B cell (primary cell): ENCODE measurements at regions not wholly inside any gene's neighbourhood (a gene's known extent, or its start where the extent isn't known, plus 50 kb on each side); places are given as distances from the start of the nearest gene placed in this dataset.

Experiments used
- ATAC-seq: fragments of 200-7000 bp; cut with Tn5 transposase; one replicate; pipeline ENCODE4 v1.10.0; 2021; ENCODE audit warnings: low read depth, mild to moderate bottlenecking, moderate number of reproducible peaks, moderate library complexity
- CTCF ChIA-PET: fragments of 350-600 bp; sonication (Branson Sonifier 250); formaldehyde crosslinking; loops from one replicate; lab custom pipeline; 2021; ENCODE audit warnings: antibody characterized with exemption, inconsistent platforms; lab: Charles Lee
- POLR2A ChIA-PET: fragments of 350-600 bp; sonication (Branson Sonifier 250); formaldehyde crosslinking; loops from one replicate; lab custom pipeline; 2021; ENCODE audit warnings: antibody characterized with exemption; lab: Charles Lee
- DNase-seq: peaks from one replicate; pipeline ENCODE4 v3.0.0; 2013
- H2AFZ ChIP-seq: 2 replicates; pipeline ENCODE4 v1.6.1; 2012; ENCODE audit warnings: mild to moderate bottlenecking, low read depth, low read length; ENCODE audit not compliant: insufficient read depth, poor library complexity, severe bottlenecking
- H3K27ac ChIP-seq, 2 donors: 1 replicate in 1 of 2; 2 replicates in 1 of 2; pipeline ENCODE4 v1.5.1; 2012 to 2013; ENCODE audit warnings: low read length in 2 of 2, mild to moderate bottlenecking in 2 of 2, moderate library complexity in 1 of 2
- H3K27me3 ChIP-seq, 4 experiments: fragments of 200-600 bp in 1 of 4; sonication (generic) in 1 of 4; replicated peaks in 1 of 4; 1 replicate in 2 of 4; 2 replicates in 2 of 4; pipeline versions ENCODE4 v1.6.1 to v1.7.0; 2013 to 2016; ENCODE audit warnings: low read length in 3 of 4, mild to moderate bottlenecking in 2 of 4, mixed read lengths in 1 of 4, moderate library complexity in 1 of 4; ENCODE audit not compliant: insufficient read depth in 4 of 4, control insufficient read depth in 3 of 4; ENCODE audit errors: control extremely low read depth in 1 of 4
- H3K36me3 ChIP-seq, 2 experiments: replicated peaks in 1 of 2; 1 replicate in 1 of 2; 2 replicates in 1 of 2; pipeline versions ENCODE4 v1.6.1 to v1.7.1; 2013; ENCODE audit warnings: low read length in 1 of 2; ENCODE audit not compliant: insufficient read depth in 2 of 2, control insufficient read depth in 1 of 2; ENCODE audit errors: control extremely low read depth in 1 of 2, extremely low read depth in 1 of 2
- H3K4me1 ChIP-seq, 2 donors: fragments of 200-600 bp in 1 of 2; sonication (generic) in 1 of 2; 1 replicate in 1 of 2; 2 replicates in 1 of 2; pipeline versions ENCODE4 v1.5.1 to v1.6.1; 2013 to 2017; ENCODE audit warnings: low read length in 2 of 2; ENCODE audit not compliant: control insufficient read depth in 2 of 2, insufficient read depth in 2 of 2
- H3K4me2 ChIP-seq: replicated peaks from 2 replicates; pipeline ENCODE3; 2012; ENCODE audit warnings: mild to moderate bottlenecking, low read depth, low read length; ENCODE audit not compliant: poor library complexity, severe bottlenecking
- H3K4me3 ChIP-seq, 5 experiments: fragments of 200-600 bp in 1 of 5; sonication (generic) in 1 of 5; 1 replicate in 3 of 5; 2 replicates in 2 of 5; pipeline versions ENCODE4 v1.5.1 to v1.7.0; 2011 to 2016; ENCODE audit warnings: low read length in 4 of 5, mild to moderate bottlenecking in 4 of 5, low read depth in 2 of 5, control low read depth in 1 of 5, moderate library complexity in 1 of 5; ENCODE audit not compliant: insufficient read depth in 1 of 5; ENCODE audit errors: control extremely low read depth in 1 of 5, extremely low read depth in 1 of 5
- H3K79me2 ChIP-seq: fragments of 200-600 bp; sonication (generic); one replicate; pipeline ENCODE4 v1.6.0; 2016; ENCODE audit warnings: low read length; ENCODE audit not compliant: control insufficient read depth, insufficient read depth
- H3K9ac ChIP-seq: fragments of 200-600 bp; sonication (generic); 2 replicates; pipeline ENCODE4 v1.6.1; 2017; ENCODE audit warnings: mild to moderate bottlenecking, low read length, moderate library complexity
- H3K9me3 ChIP-seq, 3 donors: one replicate each; pipeline versions ENCODE4 v1.6.1 to v1.7.1; 2013; ENCODE audit warnings: low read length in 2 of 3; ENCODE audit not compliant: control insufficient read depth in 2 of 3, insufficient read depth in 1 of 3; ENCODE audit errors: control extremely low read depth in 1 of 3
- H4K20me1 ChIP-seq: 2 replicates; pipeline ENCODE4 v1.6.0; 2012; ENCODE audit warnings: mild to moderate bottlenecking, low read length; ENCODE audit not compliant: insufficient read depth, control insufficient read depth, poor library complexity, severe bottlenecking
- H3K27ac Mint-ChIP-seq: one replicate; pipeline ENCODE4 v1.8.0; 2021; ENCODE audit warnings: mixed read lengths
- H3K27me3 Mint-ChIP-seq: one replicate; pipeline ENCODE4 v1.8.0; 2021; ENCODE audit warnings: mixed read lengths
- H3K4me1 Mint-ChIP-seq: one replicate; pipeline ENCODE4 v1.8.0; 2021; ENCODE audit warnings: mixed read lengths
- H3K4me3 Mint-ChIP-seq: one replicate; pipeline ENCODE4 v1.8.0; 2021; ENCODE audit warnings: mixed read lengths
- H3K9me3 Mint-ChIP-seq: one replicate; pipeline ENCODE4 v1.8.0; 2022; ENCODE audit warnings: mixed read lengths; ENCODE audit not compliant: insufficient read depth
- EZH2 ChIP-seq: IDR thresholded peaks from 2 replicates; pipeline ENCODE4 v1.6.1; 2012; ENCODE audit warnings: borderline replicate concordance, low read depth, mild to moderate bottlenecking, moderate library complexity, low read length; ENCODE audit not compliant: insufficient read depth, poor library complexity, severe bottlenecking
- WGBS: methylation state at CpG from one replicate; pipeline ENCODE4 v1.1.5; 2013; ENCODE audit warnings: missing lambda C conversion rate; ENCODE audit not compliant: insufficient coverage; 5-methylcytosine and 5-hydroxymethylcytosine counted together
- intact Hi-C: fragments of 100-400 bp; cut with micrococcal nuclease; formaldehyde crosslinking; loops from one replicate; pipeline ENCODE4 v1.10.0; 2022
- TF ChIP-seq, protein P1 (sequence below): fragments of 200-600 bp; IDR thresholded peaks from one replicate; pipeline ENCODE4 v1.8.0; 2022; ENCODE audit warnings: antibody characterized with exemption, mild to moderate bottlenecking

DNA sequence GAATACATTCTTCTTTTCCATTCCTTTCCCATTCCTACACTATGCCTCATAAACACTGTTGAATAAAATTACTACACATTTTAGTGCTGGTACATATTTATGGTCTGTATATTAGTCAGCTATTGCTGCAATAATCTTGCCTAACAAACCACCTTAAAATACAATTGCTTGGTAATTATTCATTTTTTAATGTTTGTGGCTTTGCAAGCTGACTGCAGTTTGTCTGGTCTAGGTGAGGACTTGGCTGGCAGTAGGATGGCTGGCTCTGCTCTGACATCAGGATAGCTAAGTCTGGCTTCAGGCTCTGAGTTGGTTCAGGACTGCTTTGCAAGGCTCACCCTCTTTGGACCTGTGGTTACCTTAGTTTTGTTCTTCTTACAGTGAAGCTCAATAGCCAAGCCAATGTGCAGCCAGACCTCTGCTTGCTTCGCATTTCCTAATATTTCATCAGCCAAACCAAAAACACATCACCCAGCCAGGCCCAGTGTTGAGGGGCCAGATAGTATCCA is 913.4 kb upstream of the RAG2 start:
- Mint-ChIP-seq H3K27me3 (no peaks in the 10 kb centered on the region), H3K4me1 (no peaks in the 10 kb centered on the region), H3K4me3 (no peak overlapping the region), H3K9me3 (no peaks in the 10 kb centered on the region), H3K27ac (no peak overlapping the region)
- Histone ChIP-seq H3K27ac (no peak overlapping the region), H3K9me3 (peaks cover 0 to 2% (median 0%) of the 10 kb centered on the region in 3 donors), H2AFZ (no peak overlapping the region), H3K4me1 (no peaks in the 10 kb centered on the region), H3K9ac (no peak overlapping the region), H3K4me3 (no peak overlapping the region), H3K79me2 (no peaks in the 10 kb centered on the region), H4K20me1 (no peaks in the 10 kb centered on the region), H3K36me3 (no peaks in the 10 kb centered on the region), H3K4me2 (no peak overlapping the region), H3K27me3 (no peaks in the 10 kb centered on the region)
- intact Hi-C loops = no loop called here
- DNase-seq (no peak), ATAC-seq (no peak)
- ChIA-PET CTCF (no interaction called here), POLR2A (no interaction called here)
- TF ChIP-seq, protein P1, sequence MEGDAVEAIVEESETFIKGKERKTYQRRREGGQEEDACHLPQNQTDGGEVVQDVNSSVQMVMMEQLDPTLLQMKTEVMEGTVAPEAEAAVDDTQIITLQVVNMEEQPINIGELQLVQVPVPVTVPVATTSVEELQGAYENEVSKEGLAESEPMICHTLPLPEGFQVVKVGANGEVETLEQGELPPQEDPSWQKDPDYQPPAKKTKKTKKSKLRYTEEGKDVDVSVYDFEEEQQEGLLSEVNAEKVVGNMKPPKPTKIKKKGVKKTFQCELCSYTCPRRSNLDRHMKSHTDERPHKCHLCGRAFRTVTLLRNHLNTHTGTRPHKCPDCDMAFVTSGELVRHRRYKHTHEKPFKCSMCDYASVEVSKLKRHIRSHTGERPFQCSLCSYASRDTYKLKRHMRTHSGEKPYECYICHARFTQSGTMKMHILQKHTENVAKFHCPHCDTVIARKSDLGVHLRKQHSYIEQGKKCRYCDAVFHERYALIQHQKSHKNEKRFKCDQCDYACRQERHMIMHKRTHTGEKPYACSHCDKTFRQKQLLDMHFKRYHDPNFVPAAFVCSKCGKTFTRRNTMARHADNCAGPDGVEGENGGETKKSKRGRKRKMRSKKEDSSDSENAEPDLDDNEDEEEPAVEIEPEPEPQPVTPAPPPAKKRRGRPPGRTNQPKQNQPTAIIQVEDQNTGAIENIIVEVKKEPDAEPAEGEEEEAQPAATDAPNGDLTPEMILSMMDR = no peak
- no peak for TF ChIP-seq EZH2
- WGBS = no CpG with 5 or more reads among the region's 1 CpG

DNA sequence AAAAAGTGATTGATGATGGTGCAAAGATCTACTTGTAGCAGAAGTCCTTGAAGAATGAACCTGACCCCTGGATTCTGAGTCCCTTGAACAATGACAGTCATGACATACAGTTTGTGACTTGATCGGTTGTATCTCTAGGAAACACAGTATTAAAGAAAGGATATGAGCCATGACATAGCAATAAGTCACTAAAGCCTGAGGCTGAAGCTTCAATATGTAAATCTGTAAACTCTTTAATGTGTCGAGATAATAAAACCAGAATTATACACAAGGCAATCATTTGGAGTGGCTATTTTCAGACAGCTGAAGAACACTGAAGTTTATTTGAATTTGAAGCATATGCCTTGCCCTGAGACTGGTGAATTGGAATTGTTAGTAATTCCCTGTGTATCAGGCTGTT is 911.5 kb upstream of the RAG2 start:
- TF ChIP-seq EZH2 = no peak
- TF ChIP-seq, protein P1 = no peak
- Histone ChIP-seq H3K9ac (no peak overlapping the region), H3K9me3 (no peaks in the 10 kb centered on the region), H3K4me3 (no peak overlapping the region), H2AFZ (no peak overlapping the region), H3K4me1 (no peaks in the 10 kb centered on the region), H3K27ac (no peak overlapping the region), H3K36me3 (no peaks in the 10 kb centered on the region), H3K4me2 (no peak overlapping the region), H3K79me2 (no peaks in the 10 kb centered on the region), H3K27me3 (no peaks in the 10 kb centered on the region), H4K20me1 (no peaks in the 10 kb centered on the region)
- intact Hi-C loops = no loop called here
- H3K4me1 Mint-ChIP-seq = no peaks in the 10 kb centered on the region
- no peak overlapping the region for H3K27ac Mint-ChIP-seq
- H3K9me3 Mint-ChIP-seq = peaks cover 2% of the 10 kb centered on the region
- H3K27me3 Mint-ChIP-seq = no peaks in the 10 kb centered on the region
- CTCF ChIA-PET = interaction anchor here (0.6 kb wide), 1 partner anchor 18 kb away, joined by 4 read pairs; no protein-coding TSS in a partner anchor
- POLR2A ChIA-PET = no interaction called here
- no CpG with 5 or more reads among the region's 2 CpGs for WGBS
- DNase-seq (no peak), ATAC-seq (no peak)
- no peak overlapping the region for H3K4me3 Mint-ChIP-seq
